ENCODE measurements at regions not wholly inside any gene's neighbourhood (a gene's known extent, or its start where the extent isn't known, plus 50 kb on each side); places are given as distances from the start of the nearest gene placed in this dataset.

GRCh38 chr12:127165567-127166392 lies 1101.2 kb upstream of the TMEM132C start:
- TF ChIP-seq POLR2A (IDR thresholded peaks at IDR 0.05): peak in 1 of 2 donors; percentile 24
- TF ChIP-seq CTCF (IDR thresholded peaks at IDR 0.05): no peak
